ENCODE measurements at regions not wholly inside any gene's neighbourhood (a gene's known extent, or its start where the extent isn't known, plus 50 kb on each side); places are given as distances from the start of the nearest gene placed in this dataset.

DNA sequence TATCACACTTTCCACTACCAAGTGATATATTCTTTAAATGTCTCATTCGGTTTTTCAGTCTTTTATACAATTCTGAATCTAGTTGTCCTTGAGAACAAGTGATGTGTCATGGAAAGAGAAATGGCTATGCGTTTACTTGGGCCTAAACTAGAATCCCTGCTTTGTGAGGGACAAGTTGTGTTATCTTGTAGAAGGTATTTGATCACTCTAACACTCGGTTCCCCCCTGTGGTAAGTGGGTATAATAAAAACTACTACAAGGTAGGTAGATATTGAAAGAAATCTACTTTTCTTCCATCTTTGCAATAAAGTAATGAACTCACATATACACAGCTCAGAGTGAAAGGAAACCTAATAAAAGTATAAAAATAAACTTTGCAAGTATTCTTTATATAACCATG lies 108.9 kb downstream of the MANEA start:
- Mint-ChIP-seq H3K4me3 (no peak overlapping the region), H3K36me3 (no peaks in the 10 kb centered on the region), H3K27me3 (ENCODE audit: low read depth) (no peaks in the 10 kb centered on the region), H3K27ac (no peak overlapping the region), H3K4me1 (peaks cover 37% of the 10 kb centered on the region), H3K9me3 (no peaks in the 10 kb centered on the region)
- TF ChIP-seq TP53 (CRISPR knock-in tag; IDR thresholded peaks at IDR 0.05) = no peak
- TF ChIP-seq ZBTB21 (CRISPR knock-in tag; IDR thresholded peaks at IDR 0.05; ENCODE audit: borderline replicate concordance) = no peak
- TF ChIP-seq ZNF512 (CRISPR knock-in tag; IDR thresholded peaks at IDR 0.05; ENCODE audit: borderline replicate concordance) = no peak
- TF ChIP-seq ATF6 (CRISPR knock-in tag; IDR thresholded peaks at IDR 0.05) = no peak
- no peak for TF ChIP-seq MXD4 (CRISPR knock-in tag; IDR thresholded peaks at IDR 0.05; ENCODE audit: borderline replicate concordance)
- TF ChIP-seq ZNF532 (CRISPR knock-in tag; IDR thresholded peaks at IDR 0.05; ENCODE audit: borderline replicate concordance) = no peak
- TF ChIP-seq NFATC4 (CRISPR knock-in tag; IDR thresholded peaks at IDR 0.05) = no peak
- TF ChIP-seq ZNF138 (CRISPR knock-in tag; conservative IDR thresholded peaks at IDR 0.05) = no peak
- TF ChIP-seq, protein P1, sequence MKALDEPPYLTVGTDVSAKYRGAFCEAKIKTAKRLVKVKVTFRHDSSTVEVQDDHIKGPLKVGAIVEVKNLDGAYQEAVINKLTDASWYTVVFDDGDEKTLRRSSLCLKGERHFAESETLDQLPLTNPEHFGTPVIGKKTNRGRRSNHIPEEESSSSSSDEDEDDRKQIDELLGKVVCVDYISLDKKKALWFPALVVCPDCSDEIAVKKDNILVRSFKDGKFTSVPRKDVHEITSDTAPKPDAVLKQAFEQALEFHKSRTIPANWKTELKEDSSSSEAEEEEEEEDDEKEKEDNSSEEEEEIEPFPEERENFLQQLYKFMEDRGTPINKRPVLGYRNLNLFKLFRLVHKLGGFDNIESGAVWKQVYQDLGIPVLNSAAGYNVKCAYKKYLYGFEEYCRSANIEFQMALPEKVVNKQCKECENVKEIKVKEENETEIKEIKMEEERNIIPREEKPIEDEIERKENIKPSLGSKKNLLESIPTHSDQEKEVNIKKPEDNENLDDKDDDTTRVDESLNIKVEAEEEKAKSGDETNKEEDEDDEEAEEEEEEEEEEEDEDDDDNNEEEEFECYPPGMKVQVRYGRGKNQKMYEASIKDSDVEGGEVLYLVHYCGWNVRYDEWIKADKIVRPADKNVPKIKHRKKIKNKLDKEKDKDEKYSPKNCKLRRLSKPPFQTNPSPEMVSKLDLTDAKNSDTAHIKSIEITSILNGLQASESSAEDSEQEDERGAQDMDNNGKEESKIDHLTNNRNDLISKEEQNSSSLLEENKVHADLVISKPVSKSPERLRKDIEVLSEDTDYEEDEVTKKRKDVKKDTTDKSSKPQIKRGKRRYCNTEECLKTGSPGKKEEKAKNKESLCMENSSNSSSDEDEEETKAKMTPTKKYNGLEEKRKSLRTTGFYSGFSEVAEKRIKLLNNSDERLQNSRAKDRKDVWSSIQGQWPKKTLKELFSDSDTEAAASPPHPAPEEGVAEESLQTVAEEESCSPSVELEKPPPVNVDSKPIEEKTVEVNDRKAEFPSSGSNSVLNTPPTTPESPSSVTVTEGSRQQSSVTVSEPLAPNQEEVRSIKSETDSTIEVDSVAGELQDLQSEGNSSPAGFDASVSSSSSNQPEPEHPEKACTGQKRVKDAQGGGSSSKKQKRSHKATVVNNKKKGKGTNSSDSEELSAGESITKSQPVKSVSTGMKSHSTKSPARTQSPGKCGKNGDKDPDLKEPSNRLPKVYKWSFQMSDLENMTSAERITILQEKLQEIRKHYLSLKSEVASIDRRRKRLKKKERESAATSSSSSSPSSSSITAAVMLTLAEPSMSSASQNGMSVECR (CRISPR knock-in tag; IDR thresholded peaks at IDR 0.05; ENCODE audit: borderline replicate concordance) = no peak
- TF ChIP-seq NR2C2 (CRISPR knock-in tag; IDR thresholded peaks at IDR 0.05) = no peak
- TF ChIP-seq HMGA2 (CRISPR knock-in tag; IDR thresholded peaks at IDR 0.05) = no peak
- TF ChIP-seq TEAD1 (CRISPR knock-in tag; IDR thresholded peaks at IDR 0.05) = no peak
- CTCF ChIA-PET = interaction anchor here (0.9 to 1.3 kb wide), 2 partner anchors 10 to 174 kb away, joined by 3 read pairs; no protein-coding TSS in a partner anchor
- DNase-seq (ENCODE audit: low spot score) (no peak), ATAC-seq (peak; percentile 52)
- POLR2A ChIA-PET = no interaction called here

GRCh38 chr6:95686895-95687294 lies 109.6 kb downstream of the MANEA start:
- ChIA-PET CTCF (interaction anchor here (1.3 kb wide), 1 partner anchor 174 kb away, joined by 3 read pairs; no protein-coding TSS in a partner anchor), POLR2A (no interaction called here)
- ATAC-seq (no peak), DNase-seq (ENCODE audit: low spot score) (no peak)
- Mint-ChIP-seq H3K27me3 (ENCODE audit: low read depth) (no peaks in the 10 kb centered on the region), H3K9me3 (no peaks in the 10 kb centered on the region), H3K36me3 (no peaks in the 10 kb centered on the region), H3K4me3 (no peak overlapping the region), H3K27ac (no peak overlapping the region), H3K4me1 (peaks cover 37% of the 10 kb centered on the region)
- no peak for TF ChIP-seq ZBTB43 (CRISPR knock-in tag; IDR thresholded peaks at IDR 0.05)
- TF ChIP-seq GABPB1 (CRISPR knock-in tag; IDR thresholded peaks at IDR 0.05) = no peak
- TF ChIP-seq IRF2 (CRISPR knock-in tag; IDR thresholded peaks at IDR 0.05; ENCODE audit: borderline replicate concordance, low read depth) = no peak
- TF ChIP-seq SP1 (CRISPR knock-in tag; conservative IDR thresholded peaks at IDR 0.05) = no peak
- TF ChIP-seq RELA (CRISPR knock-in tag; IDR thresholded peaks at IDR 0.05; ENCODE audit: borderline replicate concordance) = no peak
- no peak for TF ChIP-seq ZNF263 (CRISPR knock-in tag; IDR thresholded peaks at IDR 0.05; ENCODE audit: low read depth)
- no peak for TF ChIP-seq NR1H2 (CRISPR knock-in tag; IDR thresholded peaks at IDR 0.05)
- TF ChIP-seq, protein P2, sequence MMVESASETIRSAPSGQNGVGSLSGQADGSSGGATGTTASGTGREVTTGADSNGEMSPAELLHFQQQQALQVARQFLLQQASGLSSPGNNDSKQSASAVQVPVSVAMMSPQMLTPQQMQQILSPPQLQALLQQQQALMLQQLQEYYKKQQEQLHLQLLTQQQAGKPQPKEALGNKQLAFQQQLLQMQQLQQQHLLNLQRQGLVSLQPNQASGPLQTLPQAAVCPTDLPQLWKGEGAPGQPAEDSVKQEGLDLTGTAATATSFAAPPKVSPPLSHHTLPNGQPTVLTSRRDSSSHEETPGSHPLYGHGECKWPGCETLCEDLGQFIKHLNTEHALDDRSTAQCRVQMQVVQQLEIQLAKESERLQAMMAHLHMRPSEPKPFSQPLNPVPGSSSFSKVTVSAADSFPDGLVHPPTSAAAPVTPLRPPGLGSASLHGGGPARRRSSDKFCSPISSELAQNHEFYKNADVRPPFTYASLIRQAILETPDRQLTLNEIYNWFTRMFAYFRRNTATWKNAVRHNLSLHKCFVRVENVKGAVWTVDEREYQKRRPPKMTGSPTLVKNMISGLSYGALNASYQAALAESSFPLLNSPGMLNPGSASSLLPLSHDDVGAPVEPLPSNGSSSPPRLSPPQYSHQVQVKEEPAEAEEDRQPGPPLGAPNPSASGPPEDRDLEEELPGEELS (CRISPR knock-in tag; IDR thresholded peaks at IDR 0.05) = no peak
